GM12878 (cell line): ENCODE measurements at regions not wholly inside any gene's neighbourhood (a gene's known extent, or its start where the extent isn't known, plus 50 kb on each side); places are given as distances from the start of the nearest gene placed in this dataset.

Experiments used
- ATAC-seq: fragments of 200-7000 bp; cut with Tn5 transposase; 3 replicates; pipeline ENCODE4 v1.9.1; 2020; ENCODE audit warnings: mild to moderate bottlenecking, moderate library complexity
- BruUV-seq: library from RNA; stranded (reverse); fragments of 400-500 nt; replicated peaks from 2 replicates; lab custom pipeline; 2021; lab: Mats Ljungman, UMichigan
- CTCF ChIA-PET: fragments of 300-600 bp; sonication (Branson Sonifier 250); formaldehyde crosslinking; extraction: SDS; loops from one replicate; lab custom pipeline; 2021; ENCODE audit warnings: inconsistent platforms; lab: Yijun Ruan, JAX
- POLR2A ChIA-PET: fragments of 350-600 bp; formaldehyde crosslinking; extraction: SDS; loops from one replicate; lab custom pipeline; 2021; ENCODE audit warnings: inconsistent platforms; lab: Charles Lee
- RAD21 ChIA-PET: fragments of 300-600 bp; sonication (Branson Sonifier 250); formaldehyde crosslinking; loops from one replicate; lab custom pipeline; 2023; ENCODE audit warnings: antibody characterized with exemption; ENCODE audit not compliant: unreplicated experiment; lab: Charles Lee
- SMC1A ChIA-PET: fragments of 300-600 bp; sonication (Branson Sonifier 250); formaldehyde crosslinking; loops from one replicate; lab custom pipeline; 2023; ENCODE audit not compliant: unreplicated experiment, uncharacterized antibody; lab: Charles Lee
- DNase-seq: peaks from one replicate; pipeline ENCODE4 v3.0.0-alpha.2; 2011; ENCODE audit warnings: low read depth, low spot score
- FAIRE-seq: peaks from 3 replicates; lab custom pipeline; 2011; peaks lifted over from hg19 to GRCh38; lab: Jason Lieb, UNC
- H2AFZ ChIP-seq: 2 replicates; pipeline ENCODE4 v1.6.0; 2011; ENCODE audit warnings: low read depth, low read length, control low read depth; ENCODE audit not compliant: control insufficient read depth
- H3K27ac ChIP-seq: 2 replicates; pipeline ENCODE4 v1.5.1; 2011; ENCODE audit warnings: control low read depth; ENCODE audit not compliant: control insufficient read depth, insufficient read depth
- H3K27me3 ChIP-seq, 2 experiments: replicated peaks in 1 of 2; 2 replicates each; pipeline versions ENCODE4 v1.6.0 to v1.6.1; 2011; ENCODE audit warnings: low read length in 1 of 2; ENCODE audit not compliant: control insufficient read depth in 2 of 2, insufficient read depth in 2 of 2
- H3K36me3 ChIP-seq, 2 experiments: 2 replicates each; pipeline ENCODE4 v1.5.1; 2011; ENCODE audit warnings: low read length in 1 of 2; ENCODE audit not compliant: control insufficient read depth in 2 of 2, insufficient read depth in 2 of 2
- H3K4me1 ChIP-seq: 2 replicates; pipeline ENCODE4 v1.6.1; 2011; ENCODE audit warnings: mild to moderate bottlenecking, low read length, moderate library complexity, mixed read lengths; ENCODE audit not compliant: control insufficient read depth, insufficient read depth
- H3K4me2 ChIP-seq: 2 replicates; pipeline ENCODE4 v1.6.0; 2011; ENCODE audit warnings: control low read depth; ENCODE audit not compliant: control insufficient read depth, insufficient read depth
- H3K4me3 ChIP-seq: fragments of 200-600 bp; sonication (generic); 2 replicates; pipeline ENCODE4 v1.5.1; 2016
- H3K79me2 ChIP-seq: 2 replicates; pipeline ENCODE4 v1.6.0; 2011; ENCODE audit warnings: low read length; ENCODE audit not compliant: control insufficient read depth, insufficient read depth
- H3K9ac ChIP-seq: 2 replicates; pipeline ENCODE4 v1.8.0; 2011; ENCODE audit warnings: low read length, control low read depth, mixed read lengths; ENCODE audit not compliant: control insufficient read depth, insufficient read depth
- H3K9me3 ChIP-seq: replicated peaks from 3 replicates; pipeline ENCODE4 v1.5.1; 2011; ENCODE audit warnings: mild to moderate bottlenecking, low read length; ENCODE audit not compliant: control insufficient read depth, insufficient read depth
- H4K20me1 ChIP-seq: 2 replicates; pipeline ENCODE4 v1.6.0; 2011; ENCODE audit not compliant: control insufficient read depth, insufficient read depth
- BMI1 ChIP-seq: fragments of 450-650 bp; IDR thresholded peaks from 2 replicates; pipeline ENCODE4 v1.6.1; 2016; ENCODE audit warnings: mild to moderate bottlenecking, moderate library complexity, borderline replicate concordance
- MXI1 ChIP-seq: fragments of 150-350 bp; IDR thresholded peaks from 2 replicates; pipeline ENCODE4 v1.6.1; 2011; ENCODE audit warnings: low read depth, mild to moderate bottlenecking, inconsistent platforms, low read length, improper control_type of control experiment
- WGBS: methylation state at CpG from one replicate; pipeline ENCODE4 v1.1.6; 2016; ENCODE audit warnings: low lambda C conversion rate; ENCODE audit not compliant: insufficient replicate concordance, insufficient coverage; ENCODE audit errors: missing lambda C conversion rate; 5-methylcytosine and 5-hydroxymethylcytosine counted together
- in situ Hi-C: fragments of 300-500 bp; cut with MboI; formaldehyde crosslinking; loops from 9 replicates; pipeline ENCODE4 v1.14.3; 2018; ENCODE audit warnings: mixed read lengths
- intact Hi-C: fragments of 100-400 bp; cut with micrococcal nuclease; formaldehyde crosslinking; loops from one replicate; pipeline ENCODE4 v1.14.2; 2022; ENCODE audit not compliant: unreplicated experiment
- TF ChIP-seq, protein P1 (sequence below): fragments of 450-650 bp; formaldehyde crosslinking; IDR thresholded peaks from 2 replicates; pipeline ENCODE4 v1.5.0; 2022; ENCODE audit warnings: mild to moderate bottlenecking, missing genetic modification characterization
- TF ChIP-seq, protein P2 (sequence below): fragments of 450-650 bp; formaldehyde crosslinking; IDR thresholded peaks from 2 replicates; pipeline ENCODE4 v1.4.0; 2020; ENCODE audit warnings: mild to moderate bottlenecking, moderate library complexity

DNA sequence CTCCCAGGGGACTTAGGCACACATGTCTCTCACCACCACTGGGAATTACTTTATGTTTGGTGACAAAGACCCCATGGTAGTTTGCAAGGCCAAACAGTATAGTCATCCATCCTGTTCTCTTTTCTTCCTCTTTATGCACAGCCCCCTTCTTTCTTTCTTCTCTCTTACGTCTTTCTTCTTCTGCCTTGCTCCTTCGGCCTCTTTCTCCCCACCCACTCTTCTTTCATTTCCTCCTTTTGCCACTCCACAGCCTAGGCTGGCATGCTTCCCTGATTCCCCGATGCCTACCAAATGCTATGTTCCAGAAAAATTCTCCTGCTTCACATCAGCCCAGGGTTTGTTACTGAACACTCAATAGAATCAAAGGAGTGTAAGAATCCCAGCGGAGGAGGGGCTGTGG lies 62.4 kb upstream of the MKLN1 start (continued):
- TF ChIP-seq, protein P1, sequence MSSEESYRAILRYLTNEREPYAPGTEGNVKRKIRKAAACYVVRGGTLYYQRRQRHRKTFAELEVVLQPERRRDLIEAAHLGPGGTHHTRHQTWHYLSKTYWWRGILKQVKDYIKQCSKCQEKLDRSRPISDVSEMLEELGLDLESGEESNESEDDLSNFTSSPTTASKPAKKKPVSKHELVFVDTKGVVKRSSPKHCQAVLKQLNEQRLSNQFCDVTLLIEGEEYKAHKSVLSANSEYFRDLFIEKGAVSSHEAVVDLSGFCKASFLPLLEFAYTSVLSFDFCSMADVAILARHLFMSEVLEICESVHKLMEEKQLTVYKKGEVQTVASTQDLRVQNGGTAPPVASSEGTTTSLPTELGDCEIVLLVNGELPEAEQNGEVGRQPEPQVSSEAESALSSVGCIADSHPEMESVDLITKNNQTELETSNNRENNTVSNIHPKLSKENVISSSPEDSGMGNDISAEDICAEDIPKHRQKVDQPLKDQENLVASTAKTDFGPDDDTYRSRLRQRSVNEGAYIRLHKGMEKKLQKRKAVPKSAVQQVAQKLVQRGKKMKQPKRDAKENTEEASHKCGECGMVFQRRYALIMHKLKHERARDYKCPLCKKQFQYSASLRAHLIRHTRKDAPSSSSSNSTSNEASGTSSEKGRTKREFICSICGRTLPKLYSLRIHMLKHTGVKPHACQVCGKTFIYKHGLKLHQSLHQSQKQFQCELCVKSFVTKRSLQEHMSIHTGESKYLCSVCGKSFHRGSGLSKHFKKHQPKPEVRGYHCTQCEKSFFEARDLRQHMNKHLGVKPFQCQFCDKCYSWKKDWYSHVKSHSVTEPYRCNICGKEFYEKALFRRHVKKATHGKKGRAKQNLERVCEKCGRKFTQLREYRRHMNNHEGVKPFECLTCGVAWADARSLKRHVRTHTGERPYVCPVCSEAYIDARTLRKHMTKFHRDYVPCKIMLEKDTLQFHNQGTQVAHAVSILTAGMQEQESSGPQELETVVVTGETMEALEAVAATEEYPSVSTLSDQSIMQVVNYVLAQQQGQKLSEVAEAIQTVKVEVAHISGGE (CRISPR knock-in tag): no peak
- TF ChIP-seq, protein P2, sequence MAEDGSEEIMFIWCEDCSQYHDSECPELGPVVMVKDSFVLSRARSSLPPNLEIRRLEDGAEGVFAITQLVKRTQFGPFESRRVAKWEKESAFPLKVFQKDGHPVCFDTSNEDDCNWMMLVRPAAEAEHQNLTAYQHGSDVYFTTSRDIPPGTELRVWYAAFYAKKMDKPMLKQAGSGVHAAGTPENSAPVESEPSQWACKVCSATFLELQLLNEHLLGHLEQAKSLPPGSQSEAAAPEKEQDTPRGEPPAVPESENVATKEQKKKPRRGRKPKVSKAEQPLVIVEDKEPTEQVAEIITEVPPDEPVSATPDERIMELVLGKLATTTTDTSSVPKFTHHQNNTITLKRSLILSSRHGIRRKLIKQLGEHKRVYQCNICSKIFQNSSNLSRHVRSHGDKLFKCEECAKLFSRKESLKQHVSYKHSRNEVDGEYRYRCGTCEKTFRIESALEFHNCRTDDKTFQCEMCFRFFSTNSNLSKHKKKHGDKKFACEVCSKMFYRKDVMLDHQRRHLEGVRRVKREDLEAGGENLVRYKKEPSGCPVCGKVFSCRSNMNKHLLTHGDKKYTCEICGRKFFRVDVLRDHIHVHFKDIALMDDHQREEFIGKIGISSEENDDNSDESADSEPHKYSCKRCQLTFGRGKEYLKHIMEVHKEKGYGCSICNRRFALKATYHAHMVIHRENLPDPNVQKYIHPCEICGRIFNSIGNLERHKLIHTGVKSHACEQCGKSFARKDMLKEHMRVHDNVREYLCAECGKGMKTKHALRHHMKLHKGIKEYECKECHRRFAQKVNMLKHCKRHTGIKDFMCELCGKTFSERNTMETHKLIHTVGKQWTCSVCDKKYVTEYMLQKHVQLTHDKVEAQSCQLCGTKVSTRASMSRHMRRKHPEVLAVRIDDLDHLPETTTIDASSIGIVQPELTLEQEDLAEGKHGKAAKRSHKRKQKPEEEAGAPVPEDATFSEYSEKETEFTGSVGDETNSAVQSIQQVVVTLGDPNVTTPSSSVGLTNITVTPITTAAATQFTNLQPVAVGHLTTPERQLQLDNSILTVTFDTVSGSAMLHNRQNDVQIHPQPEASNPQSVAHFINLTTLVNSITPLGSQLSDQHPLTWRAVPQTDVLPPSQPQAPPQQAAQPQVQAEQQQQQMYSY: no peak

DNA sequence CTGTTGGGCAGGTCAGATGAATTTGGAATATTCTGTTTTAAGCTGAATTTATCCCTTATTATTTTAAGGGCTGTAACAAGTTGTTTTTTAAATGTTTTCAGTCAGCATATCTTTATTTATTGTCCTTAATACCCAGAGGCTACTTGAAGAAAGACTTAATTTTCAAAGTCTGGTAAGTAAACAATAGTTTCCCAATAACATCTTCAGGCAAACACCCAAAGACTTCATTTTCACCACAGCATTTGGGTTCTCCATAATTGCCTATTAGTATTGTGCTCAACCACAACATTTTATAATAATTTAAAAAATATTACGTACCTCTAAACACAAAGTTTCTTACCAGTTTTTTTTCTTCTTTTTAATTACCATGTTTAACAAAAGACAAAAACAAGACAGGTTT lies 60.0 kb upstream of the MKLN1 start:
- Histone ChIP-seq H3K27me3 (no peaks in the 10 kb centered on the region), H3K9ac (no peak overlapping the region), H3K4me3 (no peak overlapping the region), H4K20me1 (no peaks in the 10 kb centered on the region), H3K9me3 (no peaks in the 10 kb centered on the region), H3K36me3 (no peaks in the 10 kb centered on the region), H3K79me2 (no peaks in the 10 kb centered on the region), H3K4me2 (no peak overlapping the region), H3K27ac (no peak overlapping the region), H3K4me1 (no peaks in the 10 kb centered on the region), H2AFZ (no peak overlapping the region)
- ATAC-seq (no peak), FAIRE-seq (no peak), DNase-seq (no peak)
- TF ChIP-seq MXI1 (no peak), BMI1 (no peak)
- ChIA-PET SMC1A (interaction anchor here (1.4 kb wide), 1 partner anchor 14 kb away, joined by 6 read pairs; no protein-coding TSS in a partner anchor), POLR2A (no interaction called here), CTCF (no interaction called here), RAD21 (no interaction called here)
- in situ Hi-C loops (no loop called here), intact Hi-C loops (no loop called here)
- no TSS peak for BruUV-seq
- 86% methylated on average over 1 of the region's 1 CpG for WGBS
